VCaP (cell line): ENCODE measurements at regions not wholly inside any gene's neighbourhood (a gene's known extent, or its start where the extent isn't known, plus 50 kb on each side); places are given as distances from the start of the nearest gene placed in this dataset.
A peak's percentile ranks its signal among the peaks of the same experiment; 100 is the strongest.

ENCODE experiments used
- H3K27ac ChIP-seq: fragments of 450-650 bp; 2 replicates; pipeline ENCODE4 v1.5.1; 2017
- TF ChIP-seq, protein P1 (sequence below): fragments of 450-650 bp; conservative IDR thresholded peaks from 2 replicates; pipeline ENCODE4 v1.5.1; 2017; ENCODE audit warnings: mild to moderate bottlenecking, moderate library complexity

DNA sequence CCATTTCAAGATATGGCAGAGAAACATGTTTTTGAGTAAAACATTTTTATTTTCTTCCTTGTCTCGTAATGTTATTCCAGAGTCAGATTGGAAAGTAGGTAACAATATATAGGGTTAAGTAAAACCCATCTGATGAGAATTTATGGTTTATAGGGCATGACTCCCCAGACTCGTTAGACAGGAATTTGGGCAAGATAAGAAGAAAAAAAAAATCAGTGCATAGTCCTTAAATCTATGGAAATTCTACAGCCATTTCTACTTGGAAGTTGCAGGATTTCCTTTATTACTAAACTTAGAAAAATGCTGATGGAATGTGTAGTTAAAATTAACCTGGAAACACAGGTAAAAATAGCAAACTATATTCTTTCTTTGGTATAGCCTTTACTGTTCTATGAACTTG, 366.1 kb upstream of the MAGEB16 start:
- TF ChIP-seq, protein P1, sequence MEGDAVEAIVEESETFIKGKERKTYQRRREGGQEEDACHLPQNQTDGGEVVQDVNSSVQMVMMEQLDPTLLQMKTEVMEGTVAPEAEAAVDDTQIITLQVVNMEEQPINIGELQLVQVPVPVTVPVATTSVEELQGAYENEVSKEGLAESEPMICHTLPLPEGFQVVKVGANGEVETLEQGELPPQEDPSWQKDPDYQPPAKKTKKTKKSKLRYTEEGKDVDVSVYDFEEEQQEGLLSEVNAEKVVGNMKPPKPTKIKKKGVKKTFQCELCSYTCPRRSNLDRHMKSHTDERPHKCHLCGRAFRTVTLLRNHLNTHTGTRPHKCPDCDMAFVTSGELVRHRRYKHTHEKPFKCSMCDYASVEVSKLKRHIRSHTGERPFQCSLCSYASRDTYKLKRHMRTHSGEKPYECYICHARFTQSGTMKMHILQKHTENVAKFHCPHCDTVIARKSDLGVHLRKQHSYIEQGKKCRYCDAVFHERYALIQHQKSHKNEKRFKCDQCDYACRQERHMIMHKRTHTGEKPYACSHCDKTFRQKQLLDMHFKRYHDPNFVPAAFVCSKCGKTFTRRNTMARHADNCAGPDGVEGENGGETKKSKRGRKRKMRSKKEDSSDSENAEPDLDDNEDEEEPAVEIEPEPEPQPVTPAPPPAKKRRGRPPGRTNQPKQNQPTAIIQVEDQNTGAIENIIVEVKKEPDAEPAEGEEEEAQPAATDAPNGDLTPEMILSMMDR = no peak
- H3K27ac ChIP-seq = no peak overlapping the region

GRCh38 chrX:35439034-35439660, 359.0 kb upstream of the MAGEB16 start:
- TF ChIP-seq, protein P1 = no peak
- H3K27ac ChIP-seq = no peak overlapping the region

- TF ChIP-seq, protein P1 = no peak
- no peak overlapping the region for H3K27ac ChIP-seq
Observed at GRCh38 chrX:35439692-35440091, 358.4 kb upstream of the MAGEB16 start.

- H3K27ac ChIP-seq = peak overlapping the region; percentile 41
- TF ChIP-seq, protein P1 = no peak
Observed at GRCh38 chrX:35442421-35442820, 355.7 kb upstream of the MAGEB16 start.

DNA sequence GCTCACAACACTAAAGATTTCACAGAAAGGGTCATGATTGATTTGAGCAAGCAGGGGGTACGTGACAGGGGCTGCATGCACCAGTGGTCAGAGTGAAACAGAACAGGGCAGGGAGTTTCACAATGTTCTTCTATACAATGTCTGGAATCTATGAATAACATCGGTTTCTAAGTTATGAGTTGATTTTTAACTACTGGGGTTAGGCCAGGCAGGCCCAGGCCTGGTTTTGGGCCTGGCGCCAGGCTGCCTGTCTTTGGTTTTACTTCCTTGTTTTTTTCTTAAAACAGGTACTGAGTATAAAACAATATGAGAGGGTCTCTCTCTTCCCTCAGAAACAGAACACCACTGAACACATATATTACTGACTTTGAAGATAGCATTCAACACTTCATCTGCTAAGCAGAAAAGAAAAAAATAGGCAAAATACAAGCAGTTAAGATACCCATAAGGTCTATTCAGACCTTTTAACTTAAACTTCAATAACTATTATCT, 355.0 kb upstream of the MAGEB16 start:
- peak overlapping the region; percentile 41 for H3K27ac ChIP-seq

DNA sequence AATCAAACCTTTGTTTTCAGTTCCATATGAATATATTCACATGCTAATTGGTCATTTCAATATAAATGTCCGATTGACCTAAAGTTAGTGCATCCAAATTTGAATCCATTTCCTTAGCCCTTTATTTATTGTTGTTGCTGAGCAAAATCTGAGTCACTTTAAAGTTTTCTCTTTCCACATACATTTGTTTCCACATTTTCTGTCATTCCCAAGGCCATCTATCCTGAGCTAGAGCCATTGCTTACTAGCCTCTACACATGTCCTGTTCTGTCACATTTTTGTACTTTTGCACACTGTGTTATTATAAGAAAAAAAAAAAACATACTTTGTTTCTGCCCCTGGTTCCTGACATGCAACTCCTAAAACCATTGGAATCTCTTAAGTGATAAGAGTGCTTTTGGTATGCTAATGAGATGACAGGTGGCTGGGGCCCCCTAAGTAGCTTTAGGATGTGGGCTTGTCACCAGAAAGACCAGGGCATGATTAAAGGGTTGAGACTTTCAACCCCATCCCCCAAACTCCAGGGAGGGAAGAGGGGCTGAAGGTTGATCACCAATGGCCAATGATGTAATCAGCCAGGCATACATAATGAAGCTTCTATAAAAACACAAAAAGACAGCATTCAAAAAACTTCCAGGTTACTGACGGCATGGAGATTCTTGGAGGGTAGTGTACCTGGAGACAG, 353.3 kb upstream of the MAGEB16 start:
- H3K27ac ChIP-seq = no peak overlapping the region
- TF ChIP-seq, protein P1 = no peak

DNA sequence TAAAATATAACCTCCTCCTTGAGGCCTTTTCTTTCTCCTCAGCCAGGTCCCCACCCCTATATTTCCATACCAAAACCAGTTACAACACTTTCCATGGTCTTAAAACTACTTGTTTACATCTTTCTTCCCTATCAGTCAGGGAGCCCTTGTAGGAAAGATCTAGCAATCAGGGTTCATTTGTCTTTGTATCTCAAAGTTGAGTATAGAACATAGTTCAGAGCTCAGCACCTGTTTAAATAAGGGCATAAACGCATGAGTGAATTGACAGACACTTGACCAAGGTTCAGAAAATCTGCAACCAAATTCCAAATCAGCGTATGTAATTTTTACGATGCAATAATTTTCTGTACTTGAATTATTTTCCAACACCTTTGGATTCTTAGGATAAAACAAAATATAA, 352.2 kb upstream of the MAGEB16 start:
- no peak overlapping the region for H3K27ac ChIP-seq
- TF ChIP-seq, protein P1 = no peak

- TF ChIP-seq, protein P1 = no peak
- no peak overlapping the region for H3K27ac ChIP-seq
Observed at GRCh38 chrX:35456891-35457290, 341.3 kb upstream of the MAGEB16 start.
